ENCODE measurements at regions not wholly inside any gene's neighbourhood (a gene's known extent, or its start where the extent isn't known, plus 50 kb on each side); places are given as distances from the start of the nearest gene placed in this dataset.

DNA sequence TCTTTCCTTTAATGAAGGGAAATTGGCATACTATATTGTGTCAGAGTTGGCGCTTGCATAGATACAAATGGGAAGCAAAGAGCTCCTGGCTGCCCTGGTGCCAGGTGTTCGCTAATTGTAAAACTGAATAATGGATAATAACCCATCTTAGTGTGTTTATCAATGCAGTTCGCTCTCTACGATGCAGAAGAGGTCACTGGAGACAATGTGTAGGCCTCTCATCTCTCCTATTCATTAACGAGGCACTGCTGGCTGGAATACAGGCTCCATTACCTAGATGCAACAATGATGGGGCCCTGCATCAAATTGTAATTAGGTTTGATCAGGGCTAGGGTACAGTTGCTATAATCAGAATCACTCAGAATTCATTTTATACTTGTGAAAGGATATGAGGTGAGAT lies 171.0 kb downstream of the RMI1 start:
- dilution Hi-C loops (cut with MboI; ENCODE audit: extremely low pct_ligation_motif_present, low sequenced_read_pairs) = no loop called here
- Histone ChIP-seq H3K4me1 (ENCODE audit: control insufficient read depth, extremely low read depth, insufficient read depth, low read length) (no peaks in the 10 kb centered on the region), H4K20me1 (ENCODE audit: control insufficient read depth, extremely low read depth, insufficient read depth, low read length) (no peaks in the 10 kb centered on the region), H3K27me3 (ENCODE audit: control insufficient read depth, extremely low read depth, insufficient read depth, low read length) (no peaks in the 10 kb centered on the region), H3K4me2 (ENCODE audit: control insufficient read depth, extremely low read depth, insufficient read depth, low read depth, low read length) (no peak overlapping the region), H3K36me3 (ENCODE audit: control insufficient read depth in 2 of 2, extremely low read depth in 1 of 2, insufficient read depth in 2 of 2, low read length in 2 of 2) (no peaks in the 10 kb centered on the region), H3K4me3 (ENCODE audit: control insufficient read depth in 2 of 3, extremely low read depth in 1 of 3, insufficient read depth in 2 of 3, low read depth in 1 of 3, low read length in 3 of 3) (no peak overlapping the region), H3K9me1 (ENCODE audit: control insufficient read depth, extremely low read depth, insufficient read depth, low read length) (no peaks in the 10 kb centered on the region), H2AFZ (ENCODE audit: control insufficient read depth, low read length) (no peak overlapping the region), H3K27ac (ENCODE audit: control insufficient read depth, insufficient read depth, low read length) (no peak overlapping the region), H3K9ac (ENCODE audit: control insufficient read depth, extremely low read depth, insufficient read depth, low read length) (no peak overlapping the region), H3K9me3 (ENCODE audit: control insufficient read depth, low read depth, low read length) (no peaks in the 10 kb centered on the region), H3K79me2 (ENCODE audit: control insufficient read depth, insufficient read depth, low read length) (no peaks in the 10 kb centered on the region)
- FAIRE-seq = no peak
- TF ChIP-seq CTCF (optimal IDR thresholded peaks at IDR 0.05 in 1 of 3, IDR thresholded peaks at IDR 0.05 in 1 of 3, conservative IDR thresholded peaks at IDR 0.05 in 1 of 3; ENCODE audit: extremely low read depth in 1 of 3, insufficient read depth in 2 of 3, low read length in 3 of 3) = no peak
- TF ChIP-seq EZH2 (IDR thresholded peaks at IDR 0.05; ENCODE audit: low read length) = no peak
- no peak for DNase-seq (ENCODE audit: low read depth, low spot score)

DNA sequence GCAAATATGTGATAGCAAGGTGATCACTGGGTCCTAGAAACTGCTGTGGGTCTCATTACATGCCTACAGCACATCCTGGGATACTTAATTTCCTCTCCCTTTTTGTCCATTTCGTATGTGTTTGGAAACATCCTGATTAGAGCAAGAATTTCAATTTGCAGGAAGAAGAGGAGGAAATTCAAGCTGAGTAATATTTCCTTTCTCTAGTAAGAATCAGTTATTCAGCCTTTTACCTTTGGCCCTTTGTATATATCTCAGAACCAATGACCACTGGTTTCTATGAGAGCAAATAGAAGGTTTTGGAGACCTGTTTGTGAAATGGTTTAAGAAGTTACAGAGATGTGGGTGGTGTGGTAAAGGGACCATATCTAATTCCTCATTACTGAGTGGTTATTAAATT lies 171.6 kb downstream of the RMI1 start:
- Histone ChIP-seq H3K4me1 (ENCODE audit: control insufficient read depth, extremely low read depth, insufficient read depth, low read length) (no peaks in the 10 kb centered on the region), H3K27me3 (ENCODE audit: control insufficient read depth, extremely low read depth, insufficient read depth, low read length) (no peaks in the 10 kb centered on the region), H4K20me1 (ENCODE audit: control insufficient read depth, extremely low read depth, insufficient read depth, low read length) (no peaks in the 10 kb centered on the region), H3K79me2 (ENCODE audit: control insufficient read depth, insufficient read depth, low read length) (no peaks in the 10 kb centered on the region), H3K4me2 (ENCODE audit: control insufficient read depth, extremely low read depth, insufficient read depth, low read depth, low read length) (no peak overlapping the region), H3K9me3 (ENCODE audit: control insufficient read depth, low read depth, low read length) (no peaks in the 10 kb centered on the region), H3K4me3 (ENCODE audit: control insufficient read depth in 2 of 3, extremely low read depth in 1 of 3, insufficient read depth in 2 of 3, low read depth in 1 of 3, low read length in 3 of 3) (no peak overlapping the region), H3K36me3 (ENCODE audit: control insufficient read depth in 2 of 2, extremely low read depth in 1 of 2, insufficient read depth in 2 of 2, low read length in 2 of 2) (no peaks in the 10 kb centered on the region), H2AFZ (ENCODE audit: control insufficient read depth, low read length) (no peak overlapping the region), H3K9ac (ENCODE audit: control insufficient read depth, extremely low read depth, insufficient read depth, low read length) (no peak overlapping the region), H3K27ac (ENCODE audit: control insufficient read depth, insufficient read depth, low read length) (no peak overlapping the region), H3K9me1 (ENCODE audit: control insufficient read depth, extremely low read depth, insufficient read depth, low read length) (no peaks in the 10 kb centered on the region)
- no peak for TF ChIP-seq CTCF (optimal IDR thresholded peaks at IDR 0.05 in 1 of 3, IDR thresholded peaks at IDR 0.05 in 1 of 3, conservative IDR thresholded peaks at IDR 0.05 in 1 of 3; ENCODE audit: extremely low read depth in 1 of 3, insufficient read depth in 2 of 3, low read length in 3 of 3)
- no peak for TF ChIP-seq EZH2 (IDR thresholded peaks at IDR 0.05; ENCODE audit: low read length)
- no peak for FAIRE-seq
- dilution Hi-C loops (cut with MboI; ENCODE audit: extremely low pct_ligation_motif_present, low sequenced_read_pairs) = no loop called here
- no peak for DNase-seq (ENCODE audit: low read depth, low spot score)

All from keratinocyte (primary cell).